Activated CD4-positive, alpha-beta T cell treated with anti-CD3 and anti-CD28 coated beads for 1 hour (primary cell): ENCODE measurements at regions not wholly inside any gene's neighbourhood (a gene's known extent, or its start where the extent isn't known, plus 50 kb on each side); places are given as distances from the start of the nearest gene placed in this dataset.
"Not testable (repeated sequence)": the region's sequence is repeated elsewhere in the genome, so short reads cannot be mapped to it uniquely, and the experiment has no call there.

Experiments
- DNase-seq: peaks from one replicate; pipeline ENCODE4 v3.0.0-alpha.2; 2020

- no peak for DNase-seq
These were observed 775.6 kb downstream of the LTN1 start for GRCh38 chr21:28216976-28217523.

DNA sequence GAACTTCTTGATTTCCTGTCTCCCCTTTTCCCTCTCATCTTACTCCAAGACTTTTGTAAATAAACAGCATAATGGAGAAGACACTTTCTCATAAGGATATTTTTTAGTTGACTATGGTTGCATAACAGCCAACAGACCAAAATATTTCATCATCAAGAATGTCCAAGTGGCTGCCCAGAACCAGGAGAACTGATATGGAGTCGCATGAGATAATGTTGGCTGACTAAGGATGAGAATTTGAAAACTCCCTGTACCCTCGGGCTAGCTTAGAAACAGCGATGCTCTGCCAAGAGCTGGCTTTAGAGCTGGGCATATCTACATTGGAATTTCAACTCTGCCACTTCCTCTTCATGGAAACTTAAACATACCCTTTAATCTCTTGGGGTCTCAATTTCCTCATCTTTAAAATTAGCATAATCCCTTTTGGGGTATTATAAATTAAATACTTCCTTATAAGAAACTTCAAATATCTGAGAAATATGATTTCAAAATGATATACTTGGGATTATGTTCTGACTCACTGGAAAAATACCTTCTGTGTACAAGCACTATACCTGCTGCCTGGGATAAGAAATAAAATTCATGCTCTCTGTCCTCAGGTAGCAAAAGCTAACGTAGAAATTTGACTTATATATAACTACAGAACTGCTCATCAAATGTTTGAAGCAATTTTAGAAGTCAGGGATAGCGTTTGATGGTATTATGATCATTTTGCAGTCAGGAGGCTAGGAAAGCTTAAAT lies 777.3 kb downstream of the LTN1 start:
- DNase-seq, result no peak

DNA sequence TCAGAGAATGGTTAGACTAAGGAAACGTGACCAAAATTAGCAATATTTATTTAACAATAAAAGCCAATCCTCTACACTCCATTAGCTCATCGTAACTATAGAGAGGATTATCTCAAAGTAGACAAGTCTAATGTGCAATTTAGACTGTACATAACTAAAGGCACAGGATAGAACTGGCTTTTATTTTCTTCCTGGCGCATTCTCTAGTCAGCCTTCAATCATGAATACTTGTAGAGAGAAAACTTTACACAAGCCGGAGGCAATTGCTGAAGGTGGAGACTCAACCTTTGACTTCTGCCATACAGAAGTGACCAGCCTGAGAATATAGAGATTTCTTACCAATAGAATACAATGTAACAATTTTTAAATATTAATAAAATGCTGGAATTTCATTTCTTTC lies 777.9 kb downstream of the LTN1 start:
- no peak for DNase-seq

DNA sequence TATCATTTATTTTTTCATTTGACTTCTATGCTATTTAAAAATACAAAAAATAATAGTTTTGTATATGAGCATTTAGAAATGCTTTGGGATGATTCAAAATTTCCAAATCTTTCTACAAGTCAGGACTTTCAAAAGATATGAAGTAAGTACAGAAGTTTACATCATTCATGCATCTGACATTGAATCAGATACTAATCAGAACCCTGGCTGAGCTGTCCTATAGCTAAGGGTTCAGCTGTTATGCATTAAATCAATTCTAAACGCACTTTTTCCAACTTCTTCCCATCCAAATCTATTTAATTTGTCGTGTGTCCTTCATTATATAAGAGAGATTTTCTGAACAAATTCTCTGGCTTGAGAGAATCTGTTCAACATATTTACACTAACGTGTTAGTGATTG lies 779.4 kb downstream of the LTN1 start:
- DNase-seq, result no peak

GRCh38 chr21:28212061-28212460 lies 780.6 kb downstream of the LTN1 start:
- no peak for DNase-seq

GRCh38 chr21:28207436-28208173 lies 785.1 kb downstream of the LTN1 start:
- no peak for DNase-seq

DNA sequence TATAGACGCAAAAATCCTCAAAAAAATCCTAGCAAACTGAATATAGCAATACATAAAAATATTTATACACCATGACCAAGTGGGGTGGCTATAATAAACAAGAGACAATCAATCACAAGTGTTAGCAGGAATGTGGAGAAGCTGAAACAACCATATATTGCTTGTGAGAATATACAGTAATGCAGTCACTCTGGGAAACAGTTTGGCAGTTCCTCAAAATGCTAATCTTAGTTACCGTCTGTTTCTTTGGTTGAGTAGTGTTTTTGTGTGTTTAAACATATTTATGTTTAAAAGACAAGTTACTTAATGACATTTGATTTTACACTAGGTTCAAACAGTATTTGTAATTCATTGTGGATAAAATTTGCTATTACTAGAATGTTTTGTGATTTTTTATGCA lies 792.0 kb downstream of the LTN1 start:
- no peak for DNase-seq

- no peak for DNase-seq
These were observed 795.7 kb downstream of the LTN1 start for GRCh38 chr21:28196981-28197380.

GRCh38 chr21:28193189-28193588 lies 799.5 kb downstream of the LTN1 start:
- no peak for DNase-seq

GRCh38 chr21:28186604-28187003 lies 806.1 kb downstream of the LTN1 start:
- DNase-seq, result no peak

DNA sequence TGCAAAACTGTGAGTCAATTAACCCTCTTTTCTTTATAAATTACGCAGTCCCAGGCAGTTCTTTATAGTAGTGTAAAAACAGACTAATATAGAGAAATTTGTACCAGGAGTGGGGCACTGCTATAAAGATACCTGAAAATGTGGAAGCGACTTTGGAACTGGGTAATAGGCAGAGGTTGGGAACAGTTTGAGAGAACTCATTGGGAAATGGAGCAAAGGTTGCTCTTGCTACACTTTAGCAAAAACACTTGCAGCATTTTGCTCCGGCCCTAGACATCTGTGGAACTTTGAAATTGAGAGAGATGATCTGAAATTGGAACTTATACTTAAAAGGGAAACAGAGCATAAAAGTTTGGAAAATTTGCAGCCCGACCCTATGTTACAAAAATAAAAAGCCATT lies 810.9 kb downstream of the LTN1 start:
- no peak for DNase-seq

GRCh38 chr21:28179136-28179535 lies 813.5 kb downstream of the LTN1 start:
- DNase-seq, result no peak

- no peak for DNase-seq
These were observed 815.6 kb downstream of the LTN1 start for GRCh38 chr21:28177124-28177523.

DNA sequence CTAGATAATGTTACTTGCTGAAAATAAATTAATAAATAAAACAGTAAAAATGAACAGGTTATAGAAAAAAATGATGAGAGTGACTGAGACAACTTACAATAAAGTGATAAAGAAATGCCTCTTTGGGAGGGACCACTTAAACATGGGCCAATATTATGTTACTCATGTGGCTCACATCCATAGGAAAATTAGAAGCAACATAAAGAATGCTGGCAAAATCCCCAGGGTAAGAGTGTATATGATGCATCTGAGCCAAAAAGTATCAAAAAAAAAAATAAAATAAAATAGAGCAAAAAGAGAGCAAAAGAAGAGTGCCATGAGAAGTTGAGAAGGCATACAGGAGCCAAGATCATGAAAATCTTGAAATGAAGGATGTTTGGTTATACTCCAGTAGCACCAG lies 818.0 kb downstream of the LTN1 start:
- DNase-seq, result no peak

DNA sequence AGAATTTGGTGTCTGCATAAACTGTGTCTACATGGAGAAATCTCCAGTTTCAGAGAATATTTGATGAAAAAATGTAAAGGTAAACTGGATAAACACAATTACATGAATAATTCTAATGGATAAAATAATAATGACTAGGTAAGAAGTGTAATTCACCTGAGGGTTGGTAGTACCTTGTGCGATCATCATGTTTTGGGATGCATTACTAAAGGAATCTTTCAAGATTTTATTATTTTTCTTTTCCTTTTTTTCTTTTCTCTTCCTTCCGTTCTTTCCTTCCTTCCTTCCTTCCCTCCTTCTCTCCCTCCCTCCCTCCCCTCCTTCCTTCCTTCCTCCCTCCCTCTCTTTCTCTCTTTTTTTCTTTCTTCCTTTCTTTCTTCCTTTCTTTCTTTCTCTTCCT lies 818.7 kb downstream of the LTN1 start:
- no peak for DNase-seq

- DNase-seq, result no peak
These were observed 820.3 kb downstream of the LTN1 start for GRCh38 chr21:28172376-28172775.

- no peak for DNase-seq
These were observed 825.3 kb downstream of the LTN1 start for GRCh38 chr21:28167366-28167765.

DNA sequence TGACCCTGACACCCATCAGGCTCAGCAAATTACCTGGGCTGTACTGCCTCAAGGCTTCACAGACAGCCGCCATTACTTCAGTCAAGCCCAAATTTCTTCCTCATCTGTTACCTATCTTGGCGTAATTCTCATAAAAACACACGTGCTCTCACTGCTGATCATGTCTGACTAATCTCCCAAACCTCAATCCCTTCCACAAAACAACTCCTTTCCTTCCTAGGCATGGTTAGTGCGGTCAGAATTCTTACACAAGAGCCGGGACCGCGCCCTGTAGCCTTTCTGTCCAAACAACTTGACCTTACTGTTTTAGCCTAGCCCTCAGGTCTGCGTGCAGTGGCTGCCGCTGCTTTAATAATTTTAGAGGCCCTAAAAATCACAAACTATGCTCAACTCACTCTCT lies 828.2 kb downstream of the LTN1 start:
- not testable (repeated sequence) for DNase-seq

DNA sequence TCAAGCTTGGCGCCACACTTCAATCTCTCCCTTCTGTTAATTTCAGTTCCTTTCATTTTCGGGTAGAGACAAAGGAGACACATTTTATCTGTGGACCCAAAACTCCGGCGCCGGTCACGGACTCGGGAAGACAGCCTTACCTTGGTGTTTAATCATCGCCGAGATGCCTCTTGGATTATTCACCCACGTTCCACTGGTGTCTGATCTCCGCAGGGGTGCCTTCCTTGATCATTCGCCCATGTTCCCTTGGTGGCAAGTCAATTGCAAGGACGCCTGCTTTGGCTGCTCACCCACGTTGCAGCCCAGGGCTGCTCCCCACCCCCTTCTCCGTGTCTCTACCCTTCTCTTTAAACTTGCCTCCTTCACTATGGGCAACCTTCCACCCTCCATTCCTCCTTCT lies 830.6 kb downstream of the LTN1 start:
- DNase-seq, result not testable (repeated sequence)

GRCh38 chr21:28160378-28160777 lies 832.3 kb downstream of the LTN1 start:
- DNase-seq, result no peak

GRCh38 chr21:28159396-28159795 lies 833.3 kb downstream of the LTN1 start:
- no peak for DNase-seq

DNA sequence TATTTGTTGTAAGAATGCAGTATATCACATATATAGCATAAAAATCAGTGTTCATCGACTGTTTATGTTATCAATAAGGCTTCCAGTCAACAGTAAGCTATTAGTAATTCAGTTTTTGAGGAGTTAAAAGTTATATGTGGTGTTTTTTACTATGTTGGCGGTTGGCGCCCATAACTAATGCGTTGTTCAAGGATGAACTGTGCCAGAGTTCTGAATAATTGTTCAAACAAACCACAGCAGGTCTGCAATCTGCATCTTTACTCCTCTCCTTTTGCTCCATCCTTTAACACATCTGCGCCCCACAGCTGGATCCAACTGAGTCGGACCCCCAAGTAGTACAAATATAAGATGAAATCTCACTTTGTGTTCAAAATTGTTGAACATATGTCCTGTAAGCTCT lies 836.1 kb downstream of the LTN1 start:
- DNase-seq, result no peak

DNA sequence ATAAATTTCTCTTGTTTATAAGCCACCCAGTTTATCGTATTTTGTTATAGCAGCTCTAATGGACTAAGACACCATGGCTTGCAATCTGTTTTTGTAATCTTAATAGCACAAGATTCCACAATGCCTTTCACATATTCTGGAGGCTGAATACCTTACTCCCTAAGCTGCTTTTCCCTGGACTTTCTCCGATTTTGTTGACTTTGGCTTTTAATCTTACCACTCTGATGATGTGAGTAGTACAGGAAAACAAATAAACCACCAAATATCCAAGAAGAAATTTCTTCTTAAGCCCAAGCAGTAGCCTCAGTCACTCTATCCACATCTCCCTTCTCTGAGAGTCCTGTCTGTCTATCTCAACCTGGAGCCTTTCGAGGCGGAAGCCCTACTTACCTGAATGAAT lies 838.6 kb downstream of the LTN1 start:
- no peak for DNase-seq

DNA sequence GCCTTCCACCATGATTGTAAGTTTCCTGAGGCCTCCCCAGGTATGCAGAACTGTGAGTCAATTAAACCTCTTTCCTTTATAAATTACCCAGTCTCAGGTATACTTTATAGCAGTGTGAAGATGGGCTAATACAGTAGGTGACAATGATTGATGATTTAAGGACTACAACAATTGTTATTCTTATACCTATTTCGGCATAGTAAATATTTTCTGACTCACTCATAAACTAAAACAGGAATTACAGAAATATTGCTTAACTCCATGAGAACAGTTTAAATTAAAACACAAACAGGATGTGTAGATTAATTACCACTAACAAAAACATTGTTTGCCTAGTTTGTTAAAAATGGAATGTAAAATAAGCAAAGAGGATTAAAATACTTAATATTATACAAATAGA lies 839.9 kb downstream of the LTN1 start:
- DNase-seq, result no peak
